Right lobe of liver (tissue), 4 donors: ENCODE measurements at regions not wholly inside any gene's neighbourhood (a gene's known extent, or its start where the extent isn't known, plus 50 kb on each side); places are given as distances from the start of the nearest gene placed in this dataset.

Source experiments
- POLR2A ChIP-seq: fragments of 450-650 bp; IDR thresholded peaks from one replicate; pipeline ENCODE4 v1.6.1; 2017; ENCODE audit warnings: antibody characterized with exemption, mild to moderate bottlenecking
- TF ChIP-seq, protein P1 (sequence below), 4 donors: fragments of 200-600 bp in 3 of 4; fragments of 450-650 bp in 1 of 4; IDR thresholded peaks; one replicate each; pipeline versions ENCODE4 v1.5.1 to v1.8.0; 2016 to 2022; ENCODE audit warnings: antibody characterized with exemption in 4 of 4, mild to moderate bottlenecking in 2 of 4
- donor health status: DM: no; HTN: no; CAD: no.
- donor health status: DM: no; HTN: no; CAD: no.
- donor health status: DM: no; HTN: yes; CAD: no.

DNA sequence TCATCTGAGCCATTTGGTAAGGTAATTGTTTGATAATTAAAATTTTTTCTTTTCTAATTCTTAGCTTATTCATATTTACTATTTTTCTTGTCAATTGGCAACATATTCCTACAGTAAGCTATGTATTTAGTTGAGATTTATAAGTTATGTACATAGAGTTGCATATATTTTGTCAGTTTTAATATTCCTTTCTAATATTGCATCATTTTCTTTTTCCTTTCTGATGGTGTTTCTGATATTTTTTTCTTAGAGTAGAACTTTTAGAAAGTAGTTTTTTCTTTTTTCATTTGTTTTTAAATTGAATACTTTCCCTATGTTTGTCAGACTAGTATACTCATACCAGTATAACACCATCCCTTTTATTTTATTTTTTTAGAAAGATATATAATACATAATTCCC is 131.3 kb downstream of the TTC6 start:
- TF ChIP-seq, protein P1, sequence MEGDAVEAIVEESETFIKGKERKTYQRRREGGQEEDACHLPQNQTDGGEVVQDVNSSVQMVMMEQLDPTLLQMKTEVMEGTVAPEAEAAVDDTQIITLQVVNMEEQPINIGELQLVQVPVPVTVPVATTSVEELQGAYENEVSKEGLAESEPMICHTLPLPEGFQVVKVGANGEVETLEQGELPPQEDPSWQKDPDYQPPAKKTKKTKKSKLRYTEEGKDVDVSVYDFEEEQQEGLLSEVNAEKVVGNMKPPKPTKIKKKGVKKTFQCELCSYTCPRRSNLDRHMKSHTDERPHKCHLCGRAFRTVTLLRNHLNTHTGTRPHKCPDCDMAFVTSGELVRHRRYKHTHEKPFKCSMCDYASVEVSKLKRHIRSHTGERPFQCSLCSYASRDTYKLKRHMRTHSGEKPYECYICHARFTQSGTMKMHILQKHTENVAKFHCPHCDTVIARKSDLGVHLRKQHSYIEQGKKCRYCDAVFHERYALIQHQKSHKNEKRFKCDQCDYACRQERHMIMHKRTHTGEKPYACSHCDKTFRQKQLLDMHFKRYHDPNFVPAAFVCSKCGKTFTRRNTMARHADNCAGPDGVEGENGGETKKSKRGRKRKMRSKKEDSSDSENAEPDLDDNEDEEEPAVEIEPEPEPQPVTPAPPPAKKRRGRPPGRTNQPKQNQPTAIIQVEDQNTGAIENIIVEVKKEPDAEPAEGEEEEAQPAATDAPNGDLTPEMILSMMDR (IDR thresholded peaks at IDR 0.05) = no peak
- no peak for TF ChIP-seq POLR2A
